ENCODE measurements at regions not wholly inside any gene's neighbourhood (a gene's known extent, or its start where the extent isn't known, plus 50 kb on each side); places are given as distances from the start of the nearest gene placed in this dataset.

DNA sequence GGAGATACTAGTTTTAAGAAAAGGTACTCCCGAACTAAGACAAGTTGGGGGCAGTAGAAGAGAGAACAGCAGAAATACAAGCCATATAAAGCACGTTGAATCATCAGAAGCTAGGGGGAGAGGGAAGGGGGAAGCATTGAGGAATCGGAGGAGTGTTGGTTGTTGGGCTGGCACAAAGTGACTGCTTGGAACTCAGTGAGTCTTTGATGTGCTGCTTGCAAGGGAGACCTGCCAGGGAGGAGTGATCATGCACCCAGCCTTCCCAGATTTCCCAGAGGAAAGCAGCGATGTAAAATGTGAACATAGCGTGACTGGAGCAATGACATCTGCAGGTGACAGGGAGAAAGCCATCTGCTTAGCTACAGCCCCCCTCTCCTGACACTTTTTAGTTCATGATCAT lies 192.4 kb upstream of the IL12A start:
- Histone ChIP-seq H3K27me3 (ENCODE audit: insufficient read depth) (no peaks in the 10 kb centered on the region), H3K27ac (ENCODE audit: low read depth in 2 of 2, low read length in 1 of 2) (peak overlapping the region in 1 of 2 experiments; percentile 75; a peak in 2 of 4 replicates), H3K4me2 (no peak overlapping the region), H3F3A (replicated peaks; ENCODE audit: insufficient read depth) (peaks cover 8% of the 10 kb centered on the region), H3K4me1 (ENCODE audit: control insufficient read depth in 1 of 2, insufficient read depth in 2 of 2, low read depth in 1 of 2, low read length in 1 of 2) (peaks cover 4 to 5% of the 10 kb centered on the region in 2 experiments; a peak in 2 of 4 replicates), H2AFZ (ENCODE audit: low read depth) (no peak overlapping the region), H3K9me2 (no peaks in the 10 kb centered on the region), H4K20me1 (ENCODE audit: insufficient read depth) (peaks cover 8% of the 10 kb centered on the region; the same call in 1 of the 2 replicates), H3K9ac (0 out of 2 replicates have a peak overlapping the region, but pooled peaks have one; percentile 7), H3K4me3 (ENCODE audit: low read depth in 2 of 2, low read length in 1 of 2) (no peak overlapping the region), H3K36me3 (replicated peaks in 1 of 2; ENCODE audit: control insufficient read depth in 1 of 2, insufficient read depth in 2 of 2, low read length in 1 of 2) (no peaks in the 10 kb centered on the region), H3K79me2 (ENCODE audit: insufficient read depth) (peaks cover 98% of the 10 kb centered on the region), H3K9me3 (no peaks in the 10 kb centered on the region)
- 93% methylated on average over 5 of the region's 5 CpGs for WGBS (ENCODE audit: low lambda C conversion rate)
- TF ChIP-seq EZH2phosphoT487 (IDR thresholded peaks at IDR 0.05; ENCODE audit: borderline replicate concordance, low read depth) (no peak), ZBTB33 (IDR thresholded peaks at IDR 0.05; ENCODE audit: borderline replicate concordance, low read depth) (no peak), RAD21 (IDR thresholded peaks at IDR 0.05; ENCODE audit: low read length) (no peak), POLR2AphosphoS5 (IDR thresholded peaks at IDR 0.05; ENCODE audit: low read depth, low read length) (no peak), NRF1 (IDR thresholded peaks at IDR 0.05; ENCODE audit: low read depth, low read length) (no peak), RFX5 (IDR thresholded peaks at IDR 0.05; ENCODE audit: low read length) (no peak), FOXJ3 (CRISPR knock-in tag; IDR thresholded peaks at IDR 0.05) (no peak), RXRA (IDR thresholded peaks at IDR 0.05; ENCODE audit: borderline replicate concordance, low read depth) (no peak)
- TF ChIP-seq, protein P1, sequence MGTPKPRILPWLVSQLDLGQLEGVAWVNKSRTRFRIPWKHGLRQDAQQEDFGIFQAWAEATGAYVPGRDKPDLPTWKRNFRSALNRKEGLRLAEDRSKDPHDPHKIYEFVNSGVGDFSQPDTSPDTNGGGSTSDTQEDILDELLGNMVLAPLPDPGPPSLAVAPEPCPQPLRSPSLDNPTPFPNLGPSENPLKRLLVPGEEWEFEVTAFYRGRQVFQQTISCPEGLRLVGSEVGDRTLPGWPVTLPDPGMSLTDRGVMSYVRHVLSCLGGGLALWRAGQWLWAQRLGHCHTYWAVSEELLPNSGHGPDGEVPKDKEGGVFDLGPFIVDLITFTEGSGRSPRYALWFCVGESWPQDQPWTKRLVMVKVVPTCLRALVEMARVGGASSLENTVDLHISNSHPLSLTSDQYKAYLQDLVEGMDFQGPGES (IDR thresholded peaks at IDR 0.05; ENCODE audit: low read depth, low read length) = no peak
- TF ChIP-seq, protein P2, sequence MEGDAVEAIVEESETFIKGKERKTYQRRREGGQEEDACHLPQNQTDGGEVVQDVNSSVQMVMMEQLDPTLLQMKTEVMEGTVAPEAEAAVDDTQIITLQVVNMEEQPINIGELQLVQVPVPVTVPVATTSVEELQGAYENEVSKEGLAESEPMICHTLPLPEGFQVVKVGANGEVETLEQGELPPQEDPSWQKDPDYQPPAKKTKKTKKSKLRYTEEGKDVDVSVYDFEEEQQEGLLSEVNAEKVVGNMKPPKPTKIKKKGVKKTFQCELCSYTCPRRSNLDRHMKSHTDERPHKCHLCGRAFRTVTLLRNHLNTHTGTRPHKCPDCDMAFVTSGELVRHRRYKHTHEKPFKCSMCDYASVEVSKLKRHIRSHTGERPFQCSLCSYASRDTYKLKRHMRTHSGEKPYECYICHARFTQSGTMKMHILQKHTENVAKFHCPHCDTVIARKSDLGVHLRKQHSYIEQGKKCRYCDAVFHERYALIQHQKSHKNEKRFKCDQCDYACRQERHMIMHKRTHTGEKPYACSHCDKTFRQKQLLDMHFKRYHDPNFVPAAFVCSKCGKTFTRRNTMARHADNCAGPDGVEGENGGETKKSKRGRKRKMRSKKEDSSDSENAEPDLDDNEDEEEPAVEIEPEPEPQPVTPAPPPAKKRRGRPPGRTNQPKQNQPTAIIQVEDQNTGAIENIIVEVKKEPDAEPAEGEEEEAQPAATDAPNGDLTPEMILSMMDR (IDR thresholded peaks at IDR 0.05) = no peak
- TF ChIP-seq, protein P3, sequence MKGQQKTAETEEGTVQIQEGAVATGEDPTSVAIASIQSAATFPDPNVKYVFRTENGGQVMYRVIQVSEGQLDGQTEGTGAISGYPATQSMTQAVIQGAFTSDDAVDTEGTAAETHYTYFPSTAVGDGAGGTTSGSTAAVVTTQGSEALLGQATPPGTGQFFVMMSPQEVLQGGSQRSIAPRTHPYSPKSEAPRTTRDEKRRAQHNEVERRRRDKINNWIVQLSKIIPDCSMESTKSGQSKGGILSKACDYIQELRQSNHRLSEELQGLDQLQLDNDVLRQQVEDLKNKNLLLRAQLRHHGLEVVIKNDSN (IDR thresholded peaks at IDR 0.05; ENCODE audit: borderline replicate concordance, low read depth) = no peak
- ChIA-PET CTCF (interaction anchor here (0.5 to 7.2 kb wide), 4 partner anchors 9 to 18 kb away, joined by 3 to 46 read pairs (median 4); no protein-coding TSS in a partner anchor), POLR2A (no interaction called here)
- DNase-seq = no peak
